ENCODE measurements at regions not wholly inside any gene's neighbourhood (a gene's known extent, or its start where the extent isn't known, plus 50 kb on each side); places are given as distances from the start of the nearest gene placed in this dataset.

- no peak for ATAC-seq
- H3K27me3 Mint-ChIP-seq, result no peaks in the 10 kb centered on the region
- peaks cover 6 to 7% of the 10 kb centered on the region in 2 donors for H3K9me3 Mint-ChIP-seq
- H3K27ac Mint-ChIP-seq, result no peak overlapping the region
- H3K4me1 Mint-ChIP-seq, result no peaks in the 10 kb centered on the region
- no peak overlapping the region for H3K4me3 Mint-ChIP-seq
- DNase-seq, result no peak
Observed at GRCh38 chr10:53325066-53325465, 552.5 kb upstream of the MBL2 start.

- H3K4me3 Mint-ChIP-seq, result no peak overlapping the region
- H3K4me1 Mint-ChIP-seq, result no peaks in the 10 kb centered on the region
- no peak for DNase-seq
- no peak overlapping the region for H3K27ac Mint-ChIP-seq
- ATAC-seq, result no peak
- no peaks in the 10 kb centered on the region for H3K27me3 Mint-ChIP-seq
- H3K9me3 Mint-ChIP-seq, result no peaks in the 10 kb centered on the region
Observed at GRCh38 chr10:53315709-53316108, 543.1 kb upstream of the MBL2 start.

- Mint-ChIP-seq H3K27me3 (no peaks in the 10 kb centered on the region), H3K4me3 (no peak overlapping the region), H3K27ac (no peak overlapping the region), H3K4me1 (no peaks in the 10 kb centered on the region), H3K9me3 (no peaks in the 10 kb centered on the region)
- ATAC-seq (no peak), DNase-seq (no peak)
Observed at GRCh38 chr10:53314876-53315275, 542.3 kb upstream of the MBL2 start.

GRCh38 chr10:53298443-53298842 is 525.9 kb upstream of the MBL2 start:
- DNase-seq (no peak), ATAC-seq (no peak)
- no peaks in the 10 kb centered on the region for H3K4me1 Mint-ChIP-seq
- H3K9me3 Mint-ChIP-seq, result peaks cover 0 to 4% of the 10 kb centered on the region in 2 donors
- H3K27ac Mint-ChIP-seq, result no peak overlapping the region
- no peaks in the 10 kb centered on the region for H3K27me3 Mint-ChIP-seq
- H3K4me3 Mint-ChIP-seq, result no peak overlapping the region

GRCh38 chr10:53284615-53285182 is 512.1 kb upstream of the MBL2 start:
- ATAC-seq, result no peak
- H3K9me3 Mint-ChIP-seq, result peaks cover 5 to 9% of the 10 kb centered on the region in 2 donors
- H3K4me1 Mint-ChIP-seq, result no peaks in the 10 kb centered on the region
- no peak overlapping the region for H3K4me3 Mint-ChIP-seq
- no peak for DNase-seq
- no peak overlapping the region for H3K27ac Mint-ChIP-seq
- H3K27me3 Mint-ChIP-seq, result no peaks in the 10 kb centered on the region

GRCh38 chr10:53276797-53277196 is 504.2 kb upstream of the MBL2 start:
- DNase-seq, result no peak
- no peaks in the 10 kb centered on the region for H3K27me3 Mint-ChIP-seq
- no peak overlapping the region for H3K4me3 Mint-ChIP-seq
- H3K4me1 Mint-ChIP-seq, result no peaks in the 10 kb centered on the region
- no peak overlapping the region for H3K27ac Mint-ChIP-seq
- H3K9me3 Mint-ChIP-seq, result peaks cover 28 to 38% of the 10 kb centered on the region in 2 donors
- ATAC-seq, result no peak

GRCh38 chr10:53269482-53269881 is 496.9 kb upstream of the MBL2 start:
- Mint-ChIP-seq H3K4me1 (no peaks in the 10 kb centered on the region), H3K27ac (no peak overlapping the region), H3K4me3 (no peak overlapping the region), H3K27me3 (no peaks in the 10 kb centered on the region), H3K9me3 (peaks cover 11 to 14% of the 10 kb centered on the region in 2 donors)
- no peak for DNase-seq
- ATAC-seq, result no peak

GRCh38 chr10:53260213-53260612 is 487.6 kb upstream of the MBL2 start:
- Mint-ChIP-seq H3K27ac (no peak overlapping the region), H3K4me3 (no peak overlapping the region), H3K4me1 (no peaks in the 10 kb centered on the region), H3K9me3 (peaks cover 6 to 9% of the 10 kb centered on the region in 2 donors), H3K27me3 (no peaks in the 10 kb centered on the region)
- no peak for ATAC-seq
- DNase-seq, result no peak

GRCh38 chr10:53256623-53257022 is 484.0 kb upstream of the MBL2 start:
- no peaks in the 10 kb centered on the region for H3K27me3 Mint-ChIP-seq
- ATAC-seq (no peak), DNase-seq (no peak)
- H3K4me1 Mint-ChIP-seq, result no peaks in the 10 kb centered on the region
- no peak overlapping the region for H3K27ac Mint-ChIP-seq
- peaks cover 11 to 23% of the 10 kb centered on the region in 2 donors for H3K9me3 Mint-ChIP-seq
- H3K4me3 Mint-ChIP-seq, result no peak overlapping the region

- no peak overlapping the region for H3K27ac Mint-ChIP-seq
- no peak overlapping the region for H3K4me3 Mint-ChIP-seq
- H3K4me1 Mint-ChIP-seq, result no peaks in the 10 kb centered on the region
- peaks cover 11 to 23% of the 10 kb centered on the region in 2 donors for H3K9me3 Mint-ChIP-seq
- ATAC-seq (no peak), DNase-seq (no peak)
- H3K27me3 Mint-ChIP-seq, result no peaks in the 10 kb centered on the region
Observed at GRCh38 chr10:53255661-53256205, 483.1 kb upstream of the MBL2 start.

- no peak for DNase-seq
- Mint-ChIP-seq H3K9me3 (peaks cover 12 to 17% of the 10 kb centered on the region in 2 donors), H3K27ac (no peak overlapping the region), H3K27me3 (no peaks in the 10 kb centered on the region), H3K4me1 (no peaks in the 10 kb centered on the region), H3K4me3 (no peak overlapping the region)
- ATAC-seq, result no peak
Observed at GRCh38 chr10:53253221-53253620, 480.6 kb upstream of the MBL2 start.

- Mint-ChIP-seq H3K27me3 (no peaks in the 10 kb centered on the region), H3K27ac (no peak overlapping the region), H3K4me3 (no peak overlapping the region), H3K4me1 (no peaks in the 10 kb centered on the region), H3K9me3 (peaks cover 0 to 5% of the 10 kb centered on the region in 2 donors)
- no peak for ATAC-seq
- DNase-seq, result no peak
Observed at GRCh38 chr10:53239873-53240272, 467.3 kb upstream of the MBL2 start.

- no peak overlapping the region for H3K4me3 Mint-ChIP-seq
- H3K4me1 Mint-ChIP-seq, result no peaks in the 10 kb centered on the region
- ATAC-seq (no peak), DNase-seq (no peak)
- H3K27ac Mint-ChIP-seq, result no peak overlapping the region
- H3K9me3 Mint-ChIP-seq, result peaks cover 0 to 5% of the 10 kb centered on the region in 2 donors
- no peaks in the 10 kb centered on the region for H3K27me3 Mint-ChIP-seq
Observed at GRCh38 chr10:53236941-53237340, 464.4 kb upstream of the MBL2 start.

GRCh38 chr10:53233749-53234148 is 461.2 kb upstream of the MBL2 start:
- Mint-ChIP-seq H3K27ac (no peak overlapping the region), H3K27me3 (no peaks in the 10 kb centered on the region), H3K4me1 (no peaks in the 10 kb centered on the region), H3K9me3 (peaks cover 0 to 4% of the 10 kb centered on the region in 2 donors), H3K4me3 (no peak overlapping the region)
- DNase-seq (no peak), ATAC-seq (no peak)

- no peak overlapping the region for H3K4me3 Mint-ChIP-seq
- no peak overlapping the region for H3K27ac Mint-ChIP-seq
- H3K9me3 Mint-ChIP-seq, result peaks cover 0 to 15% of the 10 kb centered on the region in 2 donors
- no peak for ATAC-seq
- DNase-seq, result no peak
- H3K4me1 Mint-ChIP-seq, result no peaks in the 10 kb centered on the region
- no peaks in the 10 kb centered on the region for H3K27me3 Mint-ChIP-seq
Observed at GRCh38 chr10:53230651-53231050, 458.1 kb upstream of the MBL2 start.

GRCh38 chr10:53223851-53224250 is 451.3 kb upstream of the MBL2 start:
- Mint-ChIP-seq H3K27ac (no peak overlapping the region), H3K27me3 (no peaks in the 10 kb centered on the region), H3K9me3 (peaks cover 0 to 11% of the 10 kb centered on the region in 2 donors), H3K4me3 (no peak overlapping the region), H3K4me1 (no peaks in the 10 kb centered on the region)
- DNase-seq (no peak), ATAC-seq (no peak)

GRCh38 chr10:53222806-53223205 is 450.2 kb upstream of the MBL2 start:
- Mint-ChIP-seq H3K9me3 (peaks cover 0 to 6% of the 10 kb centered on the region in 2 donors), H3K4me1 (no peaks in the 10 kb centered on the region), H3K27me3 (no peaks in the 10 kb centered on the region), H3K4me3 (no peak overlapping the region), H3K27ac (no peak overlapping the region)
- ATAC-seq (no peak), DNase-seq (no peak)

Data from stimulated activated naive CD8-positive, alpha-beta T cell treated with anti-CD3 and anti-CD28 coated beads, Interleukin-15, amount 100 ng/mL, for 72 hours (primary cell).